HCT116 (cell line): ENCODE measurements at regions not wholly inside any gene's neighbourhood (a gene's known extent, or its start where the extent isn't known, plus 50 kb on each side); places are given as distances from the start of the nearest gene placed in this dataset.

Experiments
- ATAC-seq: fragments of 200-7000 bp; cut with Tn5 transposase; 2 replicates; pipeline ENCODE4 v1.9.1; 2020; ENCODE audit warnings: mild to moderate bottlenecking, moderate library complexity
- BruUV-seq: library from RNA; stranded (reverse); fragments of 400-500 nt; replicated peaks from 2 replicates; lab custom pipeline; 2021; lab: Mats Ljungman, UMichigan
- CTCF ChIA-PET: fragments of 300-600 bp; sonication (Branson Sonifier 250); formaldehyde crosslinking; loops from one replicate; lab custom pipeline; 2021; ENCODE audit warnings: antibody characterized with exemption; lab: Charles Lee
- POLR2A ChIA-PET: fragments of 300-600, 350-600 bp; sonication (Branson Sonifier 250); formaldehyde crosslinking; loops from one replicate; lab custom pipeline; 2021; ENCODE audit warnings: antibody characterized with exemption; lab: Charles Lee
- RAD21 ChIA-PET, 2 experiments: fragments of 300-600 bp; sonication (Branson Sonifier 250); formaldehyde crosslinking; loops; one replicate each; lab custom pipeline; 2023; ENCODE audit warnings: low total read pairs in 2 of 2; ENCODE audit not compliant: uncharacterized antibody in 2 of 2, unreplicated experiment in 2 of 2, low non-redundant PET in 1 of 2; lab: Charles Lee
- DNase-seq: peaks from one replicate; pipeline ENCODE4 v3.0.0-alpha.2; 2010; ENCODE audit warnings: low read depth, low spot score
- H2AFZ ChIP-seq: fragments of 200-600 bp; shearing (Covaris generic), sonication (generic); 2 replicates; pipeline ENCODE4 v1.6.1; 2017; ENCODE audit warnings: low read depth, mixed run types, mixed read lengths, antibody characterized with exemption, low read length; ENCODE audit not compliant: poor library complexity, severe bottlenecking
- H3K27ac ChIP-seq: 2 replicates; pipeline ENCODE4 v1.5.1; 2012; ENCODE audit warnings: low read depth, low read length
- H3K27me3 ChIP-seq: fragments of 200-600 bp; sonication (generic); 2 replicates; pipeline ENCODE4 v1.6.1; 2016; ENCODE audit warnings: mixed run types, low read length, mixed read lengths; ENCODE audit not compliant: insufficient read depth
- H3K36me3 ChIP-seq, 2 experiments: fragments of 200-500 bp in 1 of 2; fragments of 200-600 bp in 1 of 2; sonication (Bioruptor generic) in 1 of 2; sonication (generic) in 1 of 2; 2 replicates each; pipeline versions ENCODE4 v1.5.1 to v1.6.1; 2014 to 2016; ENCODE audit warnings: low read length in 2 of 2, inconsistent platforms in 1 of 2, mixed read lengths in 1 of 2, mixed run types in 1 of 2; ENCODE audit not compliant: insufficient read depth in 2 of 2, control insufficient read depth in 1 of 2
- H3K4me1 ChIP-seq, 2 experiments: fragments of 200-600 bp in 1 of 2; sonication (generic) in 1 of 2; 2 replicates each; pipeline versions ENCODE4 v1.5.1 to v1.6.1; 2012 to 2017; ENCODE audit warnings: low read length in 2 of 2, inconsistent platforms in 1 of 2, mild to moderate bottlenecking in 1 of 2, mixed read lengths in 1 of 2, mixed run types in 1 of 2, moderate library complexity in 1 of 2; ENCODE audit not compliant: insufficient read depth in 2 of 2, control insufficient read depth in 1 of 2
- H3K4me2 ChIP-seq: fragments of 200-600 bp; sonication (generic); 2 replicates; pipeline ENCODE4 v1.6.1; 2017; ENCODE audit warnings: mixed run types, low read length, mixed read lengths
- H3K4me3 ChIP-seq, 2 experiments: fragments of 200-600 bp in 1 of 2; sonication (generic) in 1 of 2; replicated peaks in 1 of 2; 2 replicates each; pipeline ENCODE4 v1.5.1; 2011 to 2016; ENCODE audit warnings: low read length in 2 of 2, control low read depth in 1 of 2, low read depth in 1 of 2, mild to moderate bottlenecking in 1 of 2, mixed read lengths in 1 of 2, mixed run types in 1 of 2
- H3K79me2 ChIP-seq: fragments of 200-600 bp; sonication (generic); 2 replicates; pipeline ENCODE4 v1.6.1; 2017; ENCODE audit warnings: mild to moderate bottlenecking, mixed run types, low read length, moderate library complexity, mixed read lengths; ENCODE audit not compliant: insufficient read depth
- H3K9ac ChIP-seq: fragments of 200-600 bp; sonication (generic); 2 replicates; pipeline ENCODE4 v1.6.1; 2016; ENCODE audit warnings: low read length, mixed read lengths
- H3K9me2 ChIP-seq: fragments of 200-600 bp; sonication (generic), shearing (Covaris generic); 2 replicates; pipeline ENCODE4 v1.6.1; 2017; ENCODE audit warnings: mixed run types, mild to moderate bottlenecking, moderate library complexity; ENCODE audit not compliant: insufficient read depth
- H3K9me3 ChIP-seq, 2 experiments: fragments of 200-500 bp in 1 of 2; fragments of 200-600 bp in 1 of 2; sonication (Bioruptor generic) in 1 of 2; sonication (generic) in 1 of 2; 2 replicates each; pipeline ENCODE4 v1.6.1; 2014 to 2017; ENCODE audit warnings: low read length in 2 of 2, mixed read lengths in 2 of 2, inconsistent platforms in 1 of 2, low read depth in 1 of 2, mild to moderate bottlenecking in 1 of 2, mixed run types in 1 of 2, moderate library complexity in 1 of 2; ENCODE audit not compliant: control insufficient read depth in 1 of 2, insufficient read depth in 1 of 2
- H4K20me1 ChIP-seq: fragments of 200-600 bp; sonication (generic), shearing (Covaris generic); 2 replicates; pipeline ENCODE4 v1.6.1; 2017; ENCODE audit warnings: mixed run types, mild to moderate bottlenecking, moderate library complexity; ENCODE audit not compliant: insufficient read depth
- ATF3 ChIP-seq: IDR thresholded peaks from 2 replicates; pipeline ENCODE4 v1.6.1; 2012
- EZH2 ChIP-seq: fragments of 200-600 bp; sonication (generic); IDR thresholded peaks from 2 replicates; pipeline ENCODE4 v1.6.1; 2017; ENCODE audit warnings: antibody characterized with exemption, mixed run types
- EZH2phosphoT487 ChIP-seq: fragments of 200-600 bp; IDR thresholded peaks from 2 replicates; pipeline ENCODE4 v1.6.1; 2018; ENCODE audit warnings: antibody characterized with exemption, borderline replicate concordance
- POLR2A ChIP-seq: IDR thresholded peaks from 2 replicates; pipeline ENCODE4 v1.7.0; 2011; ENCODE audit warnings: borderline replicate concordance; ENCODE audit not compliant: insufficient read depth, insufficient read length; ENCODE audit errors: extremely low read depth
- TCF7L2 ChIP-seq: IDR thresholded peaks from 2 replicates; pipeline ENCODE4 v1.7.0; 2011; ENCODE audit warnings: borderline replicate concordance, inconsistent platforms; ENCODE audit not compliant: insufficient read depth, insufficient read length; ENCODE audit errors: extremely low read depth
- intact Hi-C: fragments of 100-400 bp; cut with micrococcal nuclease; formaldehyde crosslinking; loops from 2 replicates; pipeline ENCODE4 v1.10.0; 2022
- TF ChIP-seq, protein P1 (sequence below): IDR thresholded peaks from 2 replicates; pipeline ENCODE4 v1.6.1; 2011; ENCODE audit warnings: mild to moderate bottlenecking, low read length, moderate library complexity; ENCODE audit not compliant: insufficient replicate concordance; ENCODE audit errors: extremely low read depth

DNA sequence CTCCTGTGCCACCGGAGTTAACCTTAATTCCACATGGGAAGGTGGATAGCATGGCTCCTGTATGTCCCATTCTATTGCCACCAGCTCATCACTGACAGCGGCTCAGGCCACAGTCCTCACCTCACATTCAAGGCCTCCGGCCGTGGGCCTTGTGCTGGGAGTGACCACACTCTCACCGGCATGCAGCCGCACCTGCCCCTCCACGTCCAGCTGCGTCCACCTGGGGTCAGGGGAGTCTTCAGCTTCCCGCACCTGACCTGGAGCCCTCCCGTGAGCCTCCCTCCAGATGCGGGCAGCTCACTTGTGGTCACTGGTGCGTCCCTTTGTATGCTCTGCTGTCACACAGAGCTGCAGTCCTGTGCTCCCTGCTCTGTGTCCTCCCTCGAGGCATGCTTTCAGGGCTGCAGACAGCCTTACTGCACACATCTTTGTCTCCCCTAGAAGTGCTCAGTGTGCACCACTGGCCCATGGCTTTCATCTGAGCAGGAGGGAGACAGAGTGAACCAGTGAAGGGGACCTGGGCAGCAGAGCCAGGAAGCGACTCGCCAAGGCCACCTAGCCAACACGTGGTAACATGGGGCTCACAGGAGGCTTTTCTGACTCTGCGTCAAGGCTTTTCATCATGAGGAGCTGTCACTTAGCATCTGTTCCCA lies 210.1 kb downstream of the ERCC6L2 start:
- H3K9me3 ChIP-seq, result no peaks in the 10 kb centered on the region
- no peak overlapping the region for H3K27ac ChIP-seq
- RAD21 ChIA-PET, result no interaction called here
- H3K4me2 ChIP-seq, result no peak overlapping the region
- H3K4me1 ChIP-seq, result peaks cover 10 to 23% of the 10 kb centered on the region in 2 experiments
- BruUV-seq, result no TSS peak
- DNase-seq (no peak), ATAC-seq (no peak)
- intact Hi-C loops, result no loop called here
- H3K27me3 ChIP-seq, result no peaks in the 10 kb centered on the region; the same call in 1 of the 2 replicates
- POLR2A ChIA-PET, result no interaction called here
- H2AFZ ChIP-seq, result no peak overlapping the region
- H4K20me1 ChIP-seq, result no peaks in the 10 kb centered on the region
- no peak overlapping the region for H3K9ac ChIP-seq
- H3K36me3 ChIP-seq, result no peaks in the 10 kb centered on the region
- no peak overlapping the region for H3K4me3 ChIP-seq
- CTCF ChIA-PET, result no interaction called here
- no peaks in the 10 kb centered on the region for H3K79me2 ChIP-seq
- no peaks in the 10 kb centered on the region for H3K9me2 ChIP-seq
- no peak for TF ChIP-seq TCF7L2
- TF ChIP-seq EZH2, result no peak
- TF ChIP-seq, protein P1, sequence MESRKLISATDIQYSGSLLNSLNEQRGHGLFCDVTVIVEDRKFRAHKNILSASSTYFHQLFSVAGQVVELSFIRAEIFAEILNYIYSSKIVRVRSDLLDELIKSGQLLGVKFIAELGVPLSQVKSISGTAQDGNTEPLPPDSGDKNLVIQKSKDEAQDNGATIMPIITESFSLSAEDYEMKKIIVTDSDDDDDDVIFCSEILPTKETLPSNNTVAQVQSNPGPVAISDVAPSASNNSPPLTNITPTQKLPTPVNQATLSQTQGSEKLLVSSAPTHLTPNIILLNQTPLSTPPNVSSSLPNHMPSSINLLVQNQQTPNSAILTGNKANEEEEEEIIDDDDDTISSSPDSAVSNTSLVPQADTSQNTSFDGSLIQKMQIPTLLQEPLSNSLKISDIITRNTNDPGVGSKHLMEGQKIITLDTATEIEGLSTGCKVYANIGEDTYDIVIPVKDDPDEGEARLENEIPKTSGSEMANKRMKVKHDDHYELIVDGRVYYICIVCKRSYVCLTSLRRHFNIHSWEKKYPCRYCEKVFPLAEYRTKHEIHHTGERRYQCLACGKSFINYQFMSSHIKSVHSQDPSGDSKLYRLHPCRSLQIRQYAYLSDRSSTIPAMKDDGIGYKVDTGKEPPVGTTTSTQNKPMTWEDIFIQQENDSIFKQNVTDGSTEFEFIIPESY, result no peak
- TF ChIP-seq, all 23 proteins: peak for 0

DNA sequence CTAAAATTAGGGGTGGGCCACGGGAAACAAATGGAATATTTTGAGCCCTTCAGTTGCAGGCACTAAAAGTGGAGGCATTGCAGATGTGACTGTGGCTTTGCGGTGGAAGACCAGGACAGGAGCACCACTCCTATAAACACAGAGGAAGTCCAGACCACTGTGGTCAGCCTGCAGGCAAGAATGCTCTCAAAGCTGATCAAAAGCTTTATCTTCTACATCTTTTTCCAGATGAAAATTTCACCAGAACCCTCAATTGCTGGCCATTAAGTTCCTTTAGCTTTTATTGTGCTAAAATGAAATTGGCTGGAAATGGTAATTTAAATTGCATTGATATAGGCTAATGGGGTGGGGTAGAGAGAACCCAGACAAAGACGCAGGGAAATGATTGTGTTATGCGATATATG lies 208.8 kb downstream of the ERCC6L2 start:
- ChIA-PET POLR2A (no interaction called here), CTCF (no interaction called here), RAD21 (no interaction called here)
- Histone ChIP-seq H3K4me1 (peaks cover 18 to 35% of the 10 kb centered on the region in 2 experiments), H3K9me2 (no peaks in the 10 kb centered on the region), H3K4me2 (no peak overlapping the region), H3K4me3 (no peak overlapping the region), H3K79me2 (no peaks in the 10 kb centered on the region), H3K27me3 (no peaks in the 10 kb centered on the region; the same call in 1 of the 2 replicates), H2AFZ (no peak overlapping the region), H4K20me1 (no peaks in the 10 kb centered on the region), H3K36me3 (no peaks in the 10 kb centered on the region), H3K27ac (no peak overlapping the region), H3K9ac (no peak overlapping the region), H3K9me3 (no peaks in the 10 kb centered on the region)
- no peak for TF ChIP-seq ATF3
- TF ChIP-seq POLR2A, result no peak
- TF ChIP-seq EZH2phosphoT487, result no peak
- BruUV-seq, result no TSS peak
- intact Hi-C loops, result no loop called here
- DNase-seq, result no peak
- ATAC-seq, result no peak
